Breast epithelium (tissue), 4 donors: ENCODE measurements at regions not wholly inside any gene's neighbourhood (a gene's known extent, or its start where the extent isn't known, plus 50 kb on each side); places are given as distances from the start of the nearest gene placed in this dataset.

Experiments
- DNase-seq, 2 donors: peaks; one replicate each; pipeline ENCODE4 v3.0.0-alpha.2; 2019; ENCODE audit warnings: low spot score in 2 of 2
- H3K27ac ChIP-seq, 2 donors: fragments of 200-600 bp; sonication (generic) in 1 of 2; one replicate each; pipeline ENCODE4 v1.5.1; 2016 to 2019; ENCODE audit warnings: mild to moderate bottlenecking in 1 of 2
- H3K27me3 ChIP-seq, 2 donors: fragments of 200-600 bp; sonication (generic) in 1 of 2; one replicate each; pipeline versions ENCODE4 v1.5.1 to v1.6.0; 2017 to 2019; ENCODE audit warnings: control low read depth in 1 of 2, mild to moderate bottlenecking in 1 of 2
- H3K36me3 ChIP-seq: fragments of 200-600 bp; one replicate; pipeline ENCODE4 v1.5.1; 2019
- H3K4me1 ChIP-seq, 2 donors: fragments of 200-600 bp; sonication (generic); one replicate each; pipeline ENCODE4 v1.5.1; 2016 to 2019; ENCODE audit warnings: control low read depth in 1 of 2
- H3K4me3 ChIP-seq, 3 donors: fragments of 200-600 bp; sonication (generic); 1 replicate in 2 of 3; 2 replicates in 1 of 3; pipeline ENCODE4 v1.5.1; 2016 to 2019; ENCODE audit warnings: mild to moderate bottlenecking in 3 of 3, moderate library complexity in 2 of 3
- H3K9me3 ChIP-seq, 2 donors: fragments of 200-600 bp; sonication (generic) in 1 of 2; one replicate each; pipeline ENCODE4 v1.5.1; 2016 to 2019; ENCODE audit warnings: control low read depth in 1 of 2
- CTCF ChIP-seq, 3 donors: fragments of 450-650 bp; IDR thresholded peaks; one replicate each; pipeline ENCODE4 v1.5.1; 2016 to 2017; ENCODE audit warnings: antibody characterized with exemption in 3 of 3, mild to moderate bottlenecking in 3 of 3, moderate library complexity in 3 of 3
- POLR2A ChIP-seq: fragments of 450-650 bp; IDR thresholded peaks from one replicate; pipeline ENCODE4 v1.6.1; 2016; ENCODE audit warnings: antibody characterized with exemption, mild to moderate bottlenecking, moderate library complexity
- POLR2AphosphoS5 ChIP-seq, 3 donors: sonication (generic); formaldehyde crosslinking; IDR thresholded peaks; one replicate each; pipeline ENCODE4 v1.6.1; 2017; ENCODE audit warnings: antibody characterized with exemption in 3 of 3
- intact Hi-C: fragments of 100-400 bp; cut with DNase I; formaldehyde crosslinking; loops from one replicate; pipeline ENCODE4 v1.15.1; 2023; ENCODE audit warnings: low total_unique reads

- DNase-seq = no peak
- H3K27ac ChIP-seq = no peak overlapping the region
- intact Hi-C loops = no loop called here
- no peaks in the 10 kb centered on the region for H3K9me3 ChIP-seq
- H3K4me1 ChIP-seq = no peaks in the 10 kb centered on the region
- H3K36me3 ChIP-seq = no peaks in the 10 kb centered on the region
- no peaks in the 10 kb centered on the region for H3K27me3 ChIP-seq
- TF ChIP-seq POLR2A (no peak), POLR2AphosphoS5 (IDR thresholded peaks at IDR 0.05) (no peak), CTCF (IDR thresholded peaks at IDR 0.05) (no peak)
- H3K4me3 ChIP-seq = no peak overlapping the region
These were observed 328.4 kb downstream of the PAPSS1 start for GRCh38 chr4:107391630-107392028.

GRCh38 chr4:107391009-107391629, 328.9 kb downstream of the PAPSS1 start:
- Histone ChIP-seq H3K9me3 (no peaks in the 10 kb centered on the region), H3K36me3 (no peaks in the 10 kb centered on the region), H3K4me3 (no peak overlapping the region), H3K27me3 (no peaks in the 10 kb centered on the region), H3K4me1 (no peaks in the 10 kb centered on the region), H3K27ac (no peak overlapping the region)
- no peak for DNase-seq
- TF ChIP-seq POLR2AphosphoS5 (IDR thresholded peaks at IDR 0.05) (no peak), CTCF (IDR thresholded peaks at IDR 0.05) (no peak), POLR2A (no peak)
- intact Hi-C loops = no loop called here

- TF ChIP-seq POLR2A (no peak), POLR2AphosphoS5 (IDR thresholded peaks at IDR 0.05) (no peak), CTCF (IDR thresholded peaks at IDR 0.05) (no peak)
- Histone ChIP-seq H3K36me3 (no peaks in the 10 kb centered on the region), H3K4me3 (no peak overlapping the region), H3K27me3 (no peaks in the 10 kb centered on the region), H3K4me1 (no peaks in the 10 kb centered on the region), H3K27ac (no peak overlapping the region), H3K9me3 (no peaks in the 10 kb centered on the region)
- DNase-seq = no peak
- intact Hi-C loops = no loop called here
These were observed 330.1 kb downstream of the PAPSS1 start for GRCh38 chr4:107389965-107390364.

GRCh38 chr4:107388736-107389274, 331.2 kb downstream of the PAPSS1 start:
- Histone ChIP-seq H3K27me3 (no peaks in the 10 kb centered on the region), H3K36me3 (no peaks in the 10 kb centered on the region), H3K9me3 (no peaks in the 10 kb centered on the region), H3K27ac (no peak overlapping the region), H3K4me3 (no peak overlapping the region), H3K4me1 (no peaks in the 10 kb centered on the region)
- intact Hi-C loops = no loop called here
- TF ChIP-seq CTCF (IDR thresholded peaks at IDR 0.05) = no peak
- no peak for TF ChIP-seq POLR2AphosphoS5 (IDR thresholded peaks at IDR 0.05)
- no peak for TF ChIP-seq POLR2A
- DNase-seq = no peak

- intact Hi-C loops = no loop called here
- Histone ChIP-seq H3K27me3 (no peaks in the 10 kb centered on the region), H3K4me1 (no peaks in the 10 kb centered on the region), H3K36me3 (no peaks in the 10 kb centered on the region), H3K27ac (no peak overlapping the region), H3K9me3 (no peaks in the 10 kb centered on the region), H3K4me3 (no peak overlapping the region)
- no peak for DNase-seq
- TF ChIP-seq CTCF (IDR thresholded peaks at IDR 0.05) = no peak
These were observed 339.1 kb downstream of the PAPSS1 start for GRCh38 chr4:107380836-107381438.
